Activated B cell treated with CpG ODN at 0.5 μM for 24 hours (primary cell): ENCODE measurements at regions not wholly inside any gene's neighbourhood (a gene's known extent, or its start where the extent isn't known, plus 50 kb on each side); places are given as distances from the start of the nearest gene placed in this dataset.

Experiments used
- ATAC-seq: fragments of 200-7000 bp; cut with Tn5 transposase; one replicate; pipeline ENCODE4 v1.10.0; 2021; ENCODE audit warnings: low read depth, mild to moderate bottlenecking, moderate library complexity
- CTCF ChIA-PET: fragments of 350-600 bp; sonication (Branson Sonifier 250); formaldehyde crosslinking; loops from one replicate; lab custom pipeline; 2021; ENCODE audit warnings: antibody characterized with exemption; lab: Charles Lee
- POLR2A ChIA-PET: fragments of 350-600 bp; sonication (Branson Sonifier 250); formaldehyde crosslinking; loops from one replicate; lab custom pipeline; 2021; ENCODE audit warnings: antibody characterized with exemption; lab: Charles Lee
- DNase-seq: peaks from one replicate; pipeline ENCODE4 v3.0.0; 2022
- H3K27ac Mint-ChIP-seq: one replicate; pipeline ENCODE4 v1.8.0; 2020; ENCODE audit warnings: mixed read lengths
- H3K27me3 Mint-ChIP-seq: one replicate; pipeline ENCODE4 v1.8.0; 2021; ENCODE audit warnings: mixed read lengths
- H3K36me3 Mint-ChIP-seq: one replicate; pipeline ENCODE4 v1.8.0; 2021; ENCODE audit warnings: low read depth, mixed read lengths
- H3K4me1 Mint-ChIP-seq: one replicate; pipeline ENCODE4 v1.8.0; 2021; ENCODE audit warnings: mixed read lengths
- H3K4me3 Mint-ChIP-seq: one replicate; pipeline ENCODE4 v1.8.0; 2020; ENCODE audit warnings: mild to moderate bottlenecking, mixed read lengths
- H3K9me3 Mint-ChIP-seq: one replicate; pipeline ENCODE4 v1.8.0; 2020; ENCODE audit warnings: mixed read lengths
- CTCF ChIP-seq: fragments of 200-600 bp; IDR thresholded peaks from one replicate; pipeline ENCODE4 v1.8.0; 2022; ENCODE audit warnings: antibody characterized with exemption, mild to moderate bottlenecking
- intact Hi-C: fragments of 100-400 bp; cut with micrococcal nuclease; formaldehyde crosslinking; loops from one replicate; pipeline ENCODE4 v1.15.1; 2024

DNA sequence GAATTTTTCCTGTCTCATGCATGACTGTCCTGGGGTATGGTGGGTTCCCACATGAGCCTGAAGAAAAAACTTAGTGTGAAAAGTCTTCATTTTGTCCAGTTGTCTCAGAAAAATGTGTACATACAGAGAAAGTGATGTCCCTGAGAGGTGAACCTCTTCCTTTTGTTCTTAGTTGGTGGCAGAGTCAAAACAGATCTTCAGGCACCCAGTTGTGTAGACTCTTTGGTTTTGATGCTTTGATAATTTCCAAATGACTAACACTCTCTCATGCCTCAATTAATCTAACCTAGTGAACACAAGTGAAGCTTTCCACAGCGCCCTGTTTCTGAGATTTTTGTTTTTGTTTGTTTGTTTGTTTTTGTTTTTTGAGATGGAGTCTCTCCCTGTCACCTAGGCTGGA lies 273.5 kb downstream of the PIK3C3 start:
- intact Hi-C loops, result no loop called here
- Mint-ChIP-seq H3K4me3 (no peak overlapping the region), H3K27ac (no peak overlapping the region), H3K36me3 (no peaks in the 10 kb centered on the region), H3K4me1 (no peaks in the 10 kb centered on the region), H3K9me3 (peaks cover 2% of the 10 kb centered on the region), H3K27me3 (no peaks in the 10 kb centered on the region)
- TF ChIP-seq CTCF, result no peak
- ATAC-seq (no peak), DNase-seq (no peak)
- ChIA-PET POLR2A (no interaction called here), CTCF (no interaction called here)

DNA sequence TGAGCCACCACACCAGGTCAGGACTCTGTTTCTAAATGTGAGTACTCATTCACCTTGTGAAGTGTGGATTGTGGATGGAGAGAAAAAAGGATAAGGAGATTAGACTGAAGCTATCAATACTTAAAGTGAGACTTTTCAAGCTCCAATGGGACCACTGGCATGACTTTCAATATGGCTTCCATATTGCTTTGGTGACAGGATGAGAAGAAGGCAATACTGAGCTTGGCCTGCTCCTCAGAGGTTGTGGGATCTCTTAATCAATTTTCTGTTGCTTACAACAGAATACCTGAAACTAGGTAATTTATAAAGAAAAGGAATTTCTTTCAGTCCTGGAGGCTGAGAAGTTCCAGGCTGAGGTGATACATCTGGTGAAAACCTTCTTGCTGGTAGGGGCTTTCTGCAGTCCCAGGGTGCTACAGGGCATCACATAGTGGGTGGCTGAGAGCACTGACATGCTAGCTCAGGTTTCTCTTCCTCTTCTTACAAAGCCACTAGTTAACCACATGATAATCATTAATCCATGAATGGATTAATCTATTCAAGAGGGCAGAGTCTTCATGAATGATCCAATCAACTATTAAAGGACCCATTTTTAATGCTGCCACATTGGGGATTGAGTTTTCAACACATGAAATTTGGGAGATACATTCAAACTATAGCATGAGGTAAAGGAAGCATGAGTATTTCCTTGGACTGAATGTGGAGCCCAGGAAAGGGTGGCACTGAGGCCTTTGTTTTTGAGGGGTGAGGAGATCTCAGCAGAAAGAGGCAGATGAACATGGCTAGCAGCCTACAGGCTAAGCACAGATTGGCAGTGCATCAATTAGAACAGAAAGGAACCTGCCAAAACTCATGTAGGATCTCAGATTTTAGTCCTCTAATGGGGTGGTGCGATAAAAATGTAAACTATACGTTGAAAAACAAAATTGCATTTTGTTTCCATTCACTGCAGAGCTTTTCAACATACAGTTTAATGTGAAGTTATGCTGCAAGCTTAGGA lies 274.5 kb downstream of the PIK3C3 start:
- Mint-ChIP-seq H3K36me3 (no peaks in the 10 kb centered on the region), H3K4me1 (no peaks in the 10 kb centered on the region), H3K9me3 (no peaks in the 10 kb centered on the region), H3K27ac (no peak overlapping the region), H3K4me3 (no peak overlapping the region), H3K27me3 (no peaks in the 10 kb centered on the region)
- ATAC-seq (peak; percentile 73), DNase-seq (no peak)
- CTCF ChIA-PET, result no interaction called here
- POLR2A ChIA-PET, result no interaction called here
- TF ChIP-seq CTCF, result no peak
- intact Hi-C loops, result no loop called here

- ChIA-PET CTCF (no interaction called here), POLR2A (no interaction called here)
- H3K4me3 Mint-ChIP-seq, result no peak overlapping the region
- no peaks in the 10 kb centered on the region for H3K9me3 Mint-ChIP-seq
- no peaks in the 10 kb centered on the region for H3K4me1 Mint-ChIP-seq
- intact Hi-C loops, result no loop called here
- ATAC-seq (no peak), DNase-seq (no peak)
- no peak for TF ChIP-seq CTCF
- no peaks in the 10 kb centered on the region for H3K36me3 Mint-ChIP-seq
- H3K27ac Mint-ChIP-seq, result no peak overlapping the region
- H3K27me3 Mint-ChIP-seq, result no peaks in the 10 kb centered on the region
Measured at GRCh38 chr18:42230636-42231035, 275.6 kb downstream of the PIK3C3 start.

- H3K9me3 Mint-ChIP-seq, result no peaks in the 10 kb centered on the region
- POLR2A ChIA-PET, result no interaction called here
- no peak overlapping the region for H3K4me3 Mint-ChIP-seq
- no peak overlapping the region for H3K27ac Mint-ChIP-seq
- H3K36me3 Mint-ChIP-seq, result no peaks in the 10 kb centered on the region
- DNase-seq (no peak), ATAC-seq (no peak)
- H3K27me3 Mint-ChIP-seq, result no peaks in the 10 kb centered on the region
- CTCF ChIA-PET, result no interaction called here
- H3K4me1 Mint-ChIP-seq, result no peaks in the 10 kb centered on the region
- no peak for TF ChIP-seq CTCF
- intact Hi-C loops, result no loop called here
Measured at GRCh38 chr18:42231284-42231683, 276.2 kb downstream of the PIK3C3 start.

DNA sequence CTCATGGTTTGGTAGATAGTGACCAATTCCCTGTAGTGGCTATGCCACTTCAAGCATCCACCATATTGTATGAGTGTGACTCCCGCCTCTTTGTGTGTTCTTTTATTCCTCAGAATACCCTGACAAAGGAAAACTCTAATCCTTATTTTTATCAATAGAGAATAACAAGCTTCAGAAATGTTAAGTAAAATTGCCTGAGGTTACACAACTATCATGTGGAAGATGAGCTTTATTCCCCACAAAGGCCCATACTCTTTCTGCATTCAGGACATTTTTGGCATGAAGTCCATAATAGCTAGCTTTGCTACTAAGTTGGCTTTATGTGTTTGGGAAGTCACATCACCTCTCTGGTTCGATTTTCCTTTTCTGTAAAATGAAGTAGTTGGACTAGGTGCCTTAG lies 276.8 kb downstream of the PIK3C3 start:
- ATAC-seq (no peak), DNase-seq (no peak)
- Mint-ChIP-seq H3K27ac (no peak overlapping the region), H3K36me3 (no peaks in the 10 kb centered on the region), H3K4me3 (no peak overlapping the region), H3K9me3 (no peaks in the 10 kb centered on the region), H3K4me1 (no peaks in the 10 kb centered on the region), H3K27me3 (no peaks in the 10 kb centered on the region)
- CTCF ChIA-PET, result no interaction called here
- POLR2A ChIA-PET, result no interaction called here
- intact Hi-C loops, result no loop called here
- no peak for TF ChIP-seq CTCF
